NOMO-1 (cell line): ENCODE measurements at regions not wholly inside any gene's neighbourhood (a gene's known extent, or its start where the extent isn't known, plus 50 kb on each side); places are given as distances from the start of the nearest gene placed in this dataset.

Experiments
- DNase-seq, 2 experiments: peaks; one replicate each; lab custom pipeline; 2025; ENCODE audit not compliant: unreplicated experiment in 2 of 2; lab: John Stamatoyannopoulos, UW

DNA sequence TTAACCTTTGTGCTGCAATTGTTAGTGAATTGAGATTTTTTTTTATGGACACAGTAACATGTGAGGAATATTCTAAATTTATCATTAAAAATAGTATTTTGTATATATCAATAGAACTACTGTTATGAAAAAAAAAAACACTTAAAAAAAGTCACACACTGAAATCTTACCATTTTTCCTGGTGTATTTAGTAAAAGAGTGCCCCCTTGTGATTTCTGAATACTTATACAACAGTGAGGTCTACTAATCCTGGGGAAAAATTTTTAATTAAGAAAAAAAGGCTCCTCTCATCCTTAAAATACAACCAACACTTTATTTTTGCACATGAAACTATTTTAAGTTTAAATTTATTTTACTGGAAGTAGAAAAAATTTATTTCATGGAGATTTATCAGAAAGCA, 56.4 kb upstream of the SPOCK3 start:
- DNase-seq = peak in 1 of 2 experiments; percentile 13

DNA sequence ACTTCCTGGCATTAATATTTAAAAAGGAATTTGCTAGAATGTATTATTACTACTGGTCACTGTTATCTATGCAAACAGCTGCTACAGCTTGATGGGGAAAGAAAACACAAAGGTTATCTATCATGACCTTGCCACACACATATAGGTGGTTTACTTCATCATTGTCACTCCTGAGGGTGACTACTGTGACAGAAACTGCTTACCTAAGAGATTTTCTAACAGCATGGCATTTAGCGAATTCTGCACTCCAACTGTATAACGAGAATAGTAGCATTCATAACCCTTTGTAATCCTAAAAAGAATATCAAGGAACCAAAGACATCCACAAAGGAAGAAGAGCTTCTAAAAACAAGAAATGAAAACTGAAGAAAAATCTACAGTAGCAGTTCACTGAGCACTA, 74.6 kb upstream of the SPOCK3 start:
- no peak for DNase-seq

DNA sequence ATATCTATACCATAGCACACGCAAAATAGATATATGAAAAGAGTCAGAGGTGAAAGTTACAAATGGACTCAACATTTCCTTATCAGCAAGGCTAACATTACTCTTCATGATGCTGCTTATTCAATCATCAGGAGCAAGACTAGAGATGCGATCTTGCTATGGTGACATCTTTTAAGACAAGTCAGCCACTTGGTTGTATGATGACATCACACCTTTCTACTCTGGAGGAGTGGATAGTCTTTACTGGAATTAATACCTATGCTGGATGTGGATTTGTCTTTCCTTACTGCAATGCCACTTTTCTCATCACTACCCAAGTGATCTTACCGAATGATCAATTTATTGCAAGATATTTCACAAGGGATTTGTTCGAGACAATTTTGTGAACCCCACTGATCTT, 87.0 kb upstream of the SPOCK3 start:
- DNase-seq = no peak

DNA sequence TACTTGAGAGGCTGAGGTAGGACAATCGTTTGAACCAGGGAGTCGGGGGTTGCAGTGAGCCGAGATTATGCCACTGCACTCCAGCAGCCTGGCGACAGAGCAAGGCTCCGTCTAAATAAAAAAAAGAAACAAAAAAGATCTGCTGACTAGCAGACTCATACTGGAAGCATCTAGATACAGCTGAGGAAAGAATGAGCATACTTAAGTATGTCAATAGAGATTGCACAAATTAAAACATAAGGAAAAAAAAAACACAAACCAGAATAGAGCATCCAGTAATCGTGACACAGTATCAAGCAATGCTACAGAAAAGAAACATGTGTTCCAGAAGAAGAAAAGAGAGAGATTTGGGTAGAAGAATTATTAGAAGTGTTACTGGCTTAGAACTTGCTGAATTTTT, 105.5 kb upstream of the SPOCK3 start:
- no peak for DNase-seq

DNA sequence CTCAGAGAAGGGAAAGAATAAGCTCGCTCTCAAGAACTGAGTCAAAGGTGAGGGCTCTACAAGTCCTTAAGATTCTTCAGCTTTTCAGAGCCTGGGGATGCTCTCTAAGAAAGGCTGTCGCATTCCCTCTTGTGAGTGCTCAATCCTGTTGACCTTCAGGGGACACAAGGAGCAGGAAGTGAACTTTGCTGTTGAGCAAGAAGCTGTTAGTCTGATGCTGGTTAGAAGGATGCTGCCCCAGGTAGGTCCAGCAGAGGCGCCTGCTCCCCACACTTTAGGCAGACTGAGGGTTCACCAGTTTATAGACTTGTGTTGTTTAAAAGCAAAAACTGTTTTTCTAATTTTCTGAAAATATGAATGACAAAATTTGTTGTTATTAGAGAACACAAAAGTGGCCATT, 125.4 kb upstream of the SPOCK3 start:
- no peak for DNase-seq

DNA sequence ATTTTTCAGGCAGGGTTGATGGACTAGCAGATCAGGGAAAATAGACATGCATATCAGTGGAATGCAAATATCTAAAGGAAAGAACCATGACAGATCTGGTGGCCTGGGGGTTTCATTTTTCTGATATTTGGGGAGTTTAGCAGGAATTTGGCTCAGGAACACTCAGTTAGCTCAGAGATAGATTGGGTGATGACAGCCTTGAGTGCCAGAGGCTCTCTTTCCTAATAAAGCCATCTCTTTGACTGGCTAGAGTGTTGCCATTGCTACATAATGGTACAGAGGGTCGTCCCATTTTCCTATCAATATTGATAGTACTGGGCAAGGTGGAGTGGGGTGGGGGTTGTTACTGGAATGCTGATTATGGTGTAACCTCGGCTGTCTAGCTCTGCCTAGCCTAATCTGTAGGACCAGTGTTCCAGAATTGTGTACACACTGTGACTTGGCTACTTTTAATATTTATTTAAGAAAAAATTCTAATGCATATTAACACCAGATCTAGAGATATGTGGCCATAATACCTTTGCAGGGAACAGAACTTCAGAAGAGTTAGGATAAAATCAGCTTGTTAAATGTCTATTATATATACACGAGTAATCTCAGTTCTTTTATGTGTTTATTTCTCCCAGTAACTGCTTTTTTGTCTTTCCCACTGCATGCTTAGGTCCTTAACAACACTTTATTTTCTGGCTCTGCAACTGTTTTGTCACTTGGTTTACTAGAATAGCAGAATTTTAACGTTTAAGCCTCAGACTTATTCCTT, 145.0 kb upstream of the SPOCK3 start:
- no peak for DNase-seq

DNA sequence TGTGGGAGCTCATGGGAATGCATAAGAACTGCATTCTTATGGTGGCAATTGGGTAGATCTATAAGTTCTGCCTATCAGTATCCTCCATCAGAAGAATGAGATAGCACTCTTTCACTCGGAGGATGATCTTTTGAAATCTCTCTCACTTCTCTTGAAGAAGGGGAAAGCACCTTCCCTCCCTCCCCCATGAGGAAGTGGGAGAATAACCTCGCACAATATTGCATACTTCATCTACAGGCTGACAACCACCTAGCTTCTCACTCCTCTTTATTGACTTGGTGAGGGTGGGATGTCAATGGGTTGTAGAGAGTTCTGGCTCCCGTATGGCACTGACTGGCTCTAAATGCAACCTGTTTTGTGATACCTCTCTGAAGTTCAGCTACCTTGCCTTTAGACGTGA, 146.7 kb upstream of the SPOCK3 start:
- DNase-seq = no peak

DNA sequence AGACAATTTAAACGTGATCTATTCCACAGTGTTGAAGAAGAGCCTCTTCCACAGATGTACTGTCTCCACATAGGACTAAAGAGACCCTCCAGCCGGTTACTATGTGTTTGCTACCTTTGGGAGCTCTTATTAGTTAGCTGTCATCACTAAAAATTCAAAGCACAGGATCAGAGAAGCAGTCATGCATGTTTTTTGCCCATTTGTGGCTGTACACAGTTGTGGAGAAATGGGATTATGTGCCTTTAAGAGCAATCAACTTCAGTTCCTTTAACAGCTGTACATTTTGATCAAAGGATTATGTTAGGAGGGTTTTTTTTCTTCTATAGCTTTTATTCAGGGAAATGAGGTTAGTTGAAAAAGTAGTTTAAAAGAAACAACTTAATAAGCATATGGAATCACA, 149.0 kb upstream of the SPOCK3 start:
- DNase-seq = no peak

DNA sequence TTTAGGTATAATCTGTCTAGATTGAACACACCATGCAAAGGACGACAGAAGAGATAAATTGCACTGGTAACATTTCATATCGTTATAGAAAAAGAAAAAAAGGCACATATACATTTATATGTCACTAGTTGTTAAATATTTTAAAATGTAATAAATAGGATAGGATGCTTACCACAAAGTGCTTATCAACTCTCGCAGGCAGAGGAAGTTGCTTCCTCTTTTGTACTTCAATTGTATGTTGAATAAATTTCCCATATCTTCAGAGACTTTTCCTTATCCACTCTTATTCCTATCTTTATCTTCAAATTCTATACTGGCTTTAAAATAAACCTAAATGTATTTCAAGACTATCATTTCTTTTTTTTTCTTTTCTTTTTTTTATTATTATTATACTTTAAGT, 163.3 kb upstream of the SPOCK3 start:
- no peak for DNase-seq

DNA sequence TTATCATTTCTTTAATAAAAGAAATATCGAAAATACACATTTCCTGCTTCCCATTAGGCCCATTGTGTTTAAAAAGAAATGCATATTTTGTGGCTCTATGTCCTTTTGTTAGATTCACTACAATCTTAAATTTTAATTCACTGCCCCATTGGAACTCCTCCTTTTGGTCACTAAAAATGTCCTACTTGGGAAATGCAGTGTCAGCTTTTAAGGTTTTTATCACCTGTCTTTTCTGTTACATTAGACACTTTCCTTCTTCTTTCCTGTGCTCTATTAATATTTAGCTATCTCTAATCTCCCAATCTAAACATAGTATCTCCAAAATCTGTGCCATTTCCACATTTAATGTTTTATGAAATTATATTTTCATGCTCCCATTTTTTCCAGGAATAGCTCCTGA, 164.9 kb upstream of the SPOCK3 start:
- DNase-seq = no peak

DNA sequence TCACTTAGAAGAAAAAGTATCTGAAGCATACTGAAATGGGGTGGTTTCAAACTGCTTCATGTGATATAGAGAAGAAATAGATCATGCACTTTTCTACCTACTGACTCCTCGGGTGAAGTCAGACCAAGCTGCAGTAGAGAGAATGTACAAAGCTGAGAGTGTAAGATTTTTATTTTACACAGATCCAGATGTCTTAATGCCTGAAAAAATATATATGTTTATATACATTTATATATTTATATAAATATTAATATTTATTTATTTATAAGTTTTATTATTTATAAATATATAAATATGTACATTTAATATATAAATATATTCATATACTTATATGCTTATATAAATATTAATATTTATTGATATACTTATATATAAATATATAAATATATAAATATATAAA, 171.9 kb upstream of the SPOCK3 start:
- no peak for DNase-seq

DNA sequence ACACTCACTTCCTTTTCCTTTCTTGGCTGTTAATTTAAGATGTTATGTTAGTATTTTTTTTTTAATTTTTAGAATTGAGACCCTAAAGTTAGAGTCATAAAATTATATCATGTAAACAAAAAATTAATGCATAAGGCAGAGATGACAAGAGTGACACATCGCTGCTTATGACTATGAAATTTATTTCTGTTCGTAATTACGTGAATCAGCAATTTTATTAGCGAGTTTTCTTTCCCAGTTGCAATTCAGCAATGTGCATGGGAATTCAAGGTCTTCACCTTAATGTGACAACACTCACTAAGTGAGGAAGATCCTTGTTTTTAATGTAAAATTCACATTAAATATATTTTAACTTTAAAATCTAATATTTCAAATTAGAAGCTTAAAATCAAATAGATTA, 181.2 kb upstream of the SPOCK3 start:
- no peak for DNase-seq

DNA sequence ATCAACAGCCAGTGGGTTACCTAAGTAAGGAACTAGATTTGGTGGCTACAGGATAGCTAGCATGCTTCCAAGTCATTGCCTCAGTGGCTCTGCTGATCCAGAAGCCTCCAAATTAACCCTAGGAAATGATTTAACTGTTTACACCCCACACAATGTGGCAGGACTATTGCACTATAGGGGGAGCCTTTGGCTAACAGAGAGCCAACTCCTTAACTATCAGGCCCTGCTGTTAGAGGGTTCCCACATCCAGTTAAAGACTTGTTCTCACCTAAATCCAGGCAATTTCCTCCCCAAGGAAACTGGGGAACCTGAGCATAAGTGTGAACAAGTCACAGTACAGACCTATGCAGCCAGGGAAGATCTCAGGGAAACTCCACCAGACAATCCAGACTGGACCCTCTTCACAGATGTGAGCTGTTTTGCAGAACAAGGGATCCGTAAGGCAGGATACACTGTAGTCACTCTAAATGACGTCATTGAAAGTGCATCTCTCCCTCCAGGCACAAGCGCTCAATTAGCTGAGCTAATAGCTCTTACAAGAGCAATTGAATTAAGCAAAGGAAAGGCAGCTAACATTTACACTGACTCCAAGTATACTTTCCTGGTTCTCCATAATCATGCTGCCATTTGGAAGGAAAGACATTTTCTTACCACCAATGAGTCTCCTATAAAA, 185.3 kb upstream of the SPOCK3 start:
- no peak for DNase-seq

DNA sequence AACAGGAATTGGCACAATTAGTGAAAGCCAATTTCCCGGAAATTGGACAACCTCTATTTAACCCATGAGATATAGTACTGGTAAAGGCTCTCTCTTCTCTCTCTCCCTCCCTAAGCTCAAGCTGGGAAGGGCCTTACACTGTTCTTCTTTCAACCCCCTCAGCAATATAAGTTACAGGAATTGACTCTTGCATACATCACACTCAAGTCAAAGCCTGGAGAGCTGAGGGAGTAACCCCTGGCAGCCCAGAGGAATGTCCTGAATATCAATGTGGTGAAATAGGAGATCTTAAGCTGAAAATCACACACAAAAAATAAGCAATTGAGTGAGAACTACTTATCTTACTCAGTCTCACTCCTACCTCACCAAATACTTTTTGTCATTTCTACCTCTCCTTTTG, 186.9 kb upstream of the SPOCK3 start:
- no peak for DNase-seq

DNA sequence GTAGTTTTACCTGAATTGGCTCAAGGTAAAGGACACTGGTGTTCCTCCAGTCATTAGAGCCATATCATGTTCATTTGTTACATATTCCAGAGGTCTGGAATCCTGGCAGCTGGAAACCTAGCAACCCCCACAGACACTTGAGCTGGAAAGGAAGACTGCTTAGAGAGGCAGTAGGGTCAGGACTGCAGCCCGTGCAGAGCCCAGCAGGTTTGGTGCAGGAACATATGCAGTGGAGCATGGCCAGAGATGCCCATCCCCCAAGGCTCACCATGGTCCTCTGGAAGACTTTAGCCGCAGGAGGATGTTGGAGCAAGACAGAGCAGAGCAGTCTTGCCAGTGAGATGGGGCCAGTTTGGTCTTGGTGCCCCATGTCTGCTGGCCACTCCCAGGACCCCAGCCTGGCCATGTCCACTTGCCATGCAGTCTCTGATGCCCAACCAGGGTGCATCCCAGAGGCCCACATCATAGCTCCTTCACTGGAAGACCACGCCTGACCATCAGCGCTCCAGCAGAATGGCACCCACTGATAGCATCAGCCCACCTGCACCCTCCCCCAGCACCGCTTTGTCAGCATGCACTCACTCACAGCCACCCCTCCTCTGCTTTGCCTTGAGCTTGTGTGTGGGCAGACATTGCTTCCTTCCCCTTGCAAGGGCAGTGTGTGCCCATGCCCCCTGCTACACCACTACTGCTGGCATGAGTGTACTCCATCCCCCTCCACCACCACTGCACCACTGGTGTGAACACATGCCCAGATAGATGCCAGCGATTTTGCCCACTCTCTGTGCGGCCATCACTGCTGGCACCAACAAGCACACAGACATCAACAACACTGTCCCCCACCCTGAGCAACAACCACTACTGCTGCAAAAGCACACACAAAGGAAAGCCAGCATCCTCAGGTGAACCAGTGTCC, 190.3 kb upstream of the SPOCK3 start:
- no peak for DNase-seq

DNA sequence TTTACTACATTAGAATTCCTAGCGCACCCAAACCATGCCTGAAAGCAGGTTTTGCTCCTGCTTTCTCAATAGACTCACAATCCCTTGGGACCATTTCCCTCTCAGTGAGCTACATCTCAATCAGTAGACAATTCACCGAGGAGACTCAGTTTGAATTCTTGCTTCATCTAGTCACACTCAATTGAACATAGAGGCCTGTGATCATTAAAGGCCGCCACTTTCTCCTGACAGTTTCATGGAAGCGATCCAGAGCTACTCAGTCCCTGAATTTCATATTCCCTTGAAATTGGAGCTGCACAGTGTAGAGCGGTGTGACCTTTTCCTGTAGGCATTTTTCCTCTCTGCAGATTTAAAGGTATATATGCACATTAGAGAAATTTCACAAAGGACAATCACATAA, 193.9 kb upstream of the SPOCK3 start:
- no peak for DNase-seq

DNA sequence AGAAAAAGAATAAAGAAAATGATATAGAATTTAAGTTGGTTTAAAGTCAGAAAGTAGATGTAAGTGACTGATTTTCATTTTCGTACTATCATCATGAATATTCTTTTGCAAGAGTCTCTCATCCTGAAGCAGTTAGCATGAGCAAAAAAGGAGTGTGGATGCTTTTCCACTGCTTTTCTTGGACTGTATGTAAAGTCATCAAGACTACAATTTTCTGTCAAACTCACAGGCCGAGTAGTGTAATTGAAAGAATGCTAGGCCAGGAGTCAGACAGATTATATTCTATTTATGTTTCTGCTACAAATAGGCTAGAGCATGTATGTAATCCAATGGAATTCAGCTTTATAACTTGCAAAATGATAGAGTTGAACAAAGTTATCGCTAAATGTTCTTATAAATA, 197.1 kb upstream of the SPOCK3 start:
- DNase-seq = no peak

DNA sequence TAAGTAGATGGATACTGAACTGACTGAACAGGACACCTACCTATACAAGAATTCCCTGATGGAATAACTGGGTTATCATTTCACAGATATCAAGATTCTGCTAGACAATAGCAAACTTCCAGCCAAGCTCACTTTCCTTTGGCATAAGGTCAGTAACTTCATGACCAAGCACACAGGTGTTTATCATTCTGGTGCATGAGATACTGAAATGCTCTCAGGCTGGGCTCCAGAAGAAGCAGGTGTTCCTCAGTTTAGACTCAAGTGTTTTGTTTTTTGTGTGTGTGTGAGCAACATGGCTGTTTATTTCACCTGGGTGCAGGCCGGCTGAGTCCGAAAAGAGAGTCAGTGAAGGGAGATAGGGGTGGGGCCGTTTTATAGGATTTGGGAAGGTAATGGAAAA, 201.5 kb upstream of the SPOCK3 start:
- no peak for DNase-seq

DNA sequence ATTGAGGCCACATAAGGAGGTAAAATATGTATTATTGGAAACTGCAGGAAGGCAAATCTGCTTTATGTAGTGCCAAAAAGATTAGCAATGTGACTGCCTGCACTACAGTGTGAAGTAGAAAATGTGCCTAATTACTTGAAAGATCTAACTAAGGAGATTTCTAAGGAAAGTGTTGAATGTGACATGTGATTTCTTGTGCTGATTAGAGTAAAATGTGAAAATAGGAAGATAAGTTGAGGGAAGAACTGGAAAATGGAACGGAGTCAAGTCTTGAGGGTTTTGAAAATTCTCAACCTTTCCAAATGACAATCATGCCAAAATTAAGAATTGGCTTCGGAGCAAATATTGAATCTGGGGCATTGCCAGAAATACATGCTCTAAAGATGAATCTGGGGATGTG, 209.5 kb upstream of the SPOCK3 start:
- DNase-seq = no peak

DNA sequence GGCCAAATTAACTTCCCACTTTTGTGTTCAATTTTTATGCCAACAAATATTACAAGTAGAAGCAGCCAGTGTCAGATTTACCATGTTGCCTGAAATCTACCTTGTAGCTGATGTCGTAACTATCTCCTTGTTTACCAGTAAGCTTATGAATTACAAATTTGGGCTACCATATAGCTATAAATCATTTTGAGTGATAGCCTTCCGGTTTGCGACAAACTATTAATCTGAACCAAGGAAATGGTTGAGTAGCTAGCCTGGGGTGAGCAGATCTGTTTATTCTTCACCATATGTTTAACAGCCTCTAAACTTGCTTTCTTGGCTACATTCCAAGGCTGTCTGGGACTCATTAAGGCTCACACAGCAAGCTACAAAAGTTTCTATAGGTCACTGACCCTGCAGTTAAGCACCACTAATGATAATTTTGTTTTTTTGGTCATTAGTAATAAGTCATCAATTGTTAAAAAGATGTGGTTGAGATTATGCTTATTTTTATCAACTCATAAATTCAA, 218.7 kb upstream of the SPOCK3 start:
- DNase-seq = no peak

DNA sequence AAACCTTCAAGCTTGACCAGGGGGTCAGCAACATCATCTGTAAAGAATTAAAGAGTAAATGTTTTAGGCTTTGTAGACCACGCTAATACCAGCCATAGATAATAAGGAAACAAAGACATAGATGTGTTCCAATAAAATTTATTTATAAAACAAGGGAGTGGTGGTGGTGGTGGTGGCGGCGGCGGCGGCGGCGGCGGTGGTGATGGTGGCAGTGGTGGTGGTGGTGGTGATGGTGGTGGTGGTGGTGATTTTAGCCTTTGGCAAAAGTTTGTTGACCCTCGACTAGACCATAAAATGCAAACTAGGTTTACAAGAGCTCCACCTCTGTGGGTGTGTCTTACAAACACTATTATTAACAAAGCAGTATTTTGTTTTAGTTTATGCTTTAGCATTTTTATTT, 222.3 kb upstream of the SPOCK3 start:
- DNase-seq = no peak
